ENCODE measurements at regions not wholly inside any gene's neighbourhood (a gene's known extent, or its start where the extent isn't known, plus 50 kb on each side); places are given as distances from the start of the nearest gene placed in this dataset.
"Not testable (repeated sequence)": the region's sequence is repeated elsewhere in the genome, so short reads cannot be mapped to it uniquely, and the experiment has no call there.

- 52 to 78% methylated on average over 2 of the region's 2 CpGs for WGBS, 2 donors
- H3K9me3 ChIP-seq = no peaks in the 10 kb centered on the region
- no peak overlapping the region for H3K4me3 ChIP-seq
- no peak overlapping the region for H3K27ac ChIP-seq
- H3K27me3 ChIP-seq = no peaks in the 10 kb centered on the region
- no peaks in the 10 kb centered on the region for H3K36me3 ChIP-seq
- intact Hi-C loops (cut with DNase I) = no loop called here
- TF ChIP-seq POLR2A (IDR thresholded peaks at IDR 0.05) = no peak
- no peak for TF ChIP-seq CTCF (IDR thresholded peaks at IDR 0.05)
- no peaks in the 10 kb centered on the region for H3K4me1 ChIP-seq
- no peak for DNase-seq
Observed at GRCh38 chr16:75948441-75948840, 222.2 kb upstream of the CPHXL start.

- H3K4me1 ChIP-seq = no peaks in the 10 kb centered on the region
- no peaks in the 10 kb centered on the region for H3K36me3 ChIP-seq
- no peak overlapping the region for H3K4me3 ChIP-seq
- 89% methylated on average over 3 of the region's 3 CpGs for WGBS, 2 donors
- no peak overlapping the region for H3K27ac ChIP-seq
- H3K27me3 ChIP-seq = no peaks in the 10 kb centered on the region
- DNase-seq = no peak
- TF ChIP-seq POLR2A (IDR thresholded peaks at IDR 0.05) = no peak
- TF ChIP-seq CTCF (IDR thresholded peaks at IDR 0.05) = no peak
- intact Hi-C loops (cut with DNase I) = no loop called here
- no peaks in the 10 kb centered on the region for H3K9me3 ChIP-seq
Observed at GRCh38 chr16:75948886-75949285, 222.6 kb upstream of the CPHXL start.

GRCh38 chr16:75952124-75952523, 225.8 kb upstream of the CPHXL start:
- Histone ChIP-seq H3K9me3 (no peaks in the 10 kb centered on the region), H3K27me3 (no peaks in the 10 kb centered on the region), H3K4me1 (no peaks in the 10 kb centered on the region), H3K36me3 (no peaks in the 10 kb centered on the region), H3K27ac (no peak overlapping the region), H3K4me3 (no peak overlapping the region)
- no peak for DNase-seq
- intact Hi-C loops (cut with DNase I) = no loop called here
- no peak for TF ChIP-seq CTCF (IDR thresholded peaks at IDR 0.05)
- no peak for TF ChIP-seq POLR2A (IDR thresholded peaks at IDR 0.05)
- 71 to 79% methylated on average over 2 of the region's 2 CpGs for WGBS, 2 donors

- Histone ChIP-seq H3K36me3 (no peaks in the 10 kb centered on the region), H3K4me1 (no peaks in the 10 kb centered on the region), H3K9me3 (no peaks in the 10 kb centered on the region), H3K27ac (no peak overlapping the region), H3K4me3 (no peak overlapping the region), H3K27me3 (no peaks in the 10 kb centered on the region)
- 75 to 82% methylated on average over 6 of the region's 6 CpGs for WGBS, 2 donors
- TF ChIP-seq POLR2A (IDR thresholded peaks at IDR 0.05) (no peak), CTCF (IDR thresholded peaks at IDR 0.05) (no peak)
- intact Hi-C loops (cut with DNase I) = no loop called here
- DNase-seq = no peak
Observed at GRCh38 chr16:75957870-75958269, 231.6 kb upstream of the CPHXL start.

GRCh38 chr16:75965504-75966374, 239.4 kb upstream of the CPHXL start:
- Histone ChIP-seq H3K4me3 (no peak overlapping the region), H3K27ac (no peak overlapping the region), H3K27me3 (no peaks in the 10 kb centered on the region), H3K4me1 (no peaks in the 10 kb centered on the region), H3K9me3 (no peaks in the 10 kb centered on the region), H3K36me3 (no peaks in the 10 kb centered on the region)
- DNase-seq = no peak
- WGBS, 2 donors = 39 to 52% methylated on average over 1 of the region's 1 CpG
- no peak for TF ChIP-seq CTCF (IDR thresholded peaks at IDR 0.05)
- TF ChIP-seq POLR2A (IDR thresholded peaks at IDR 0.05) = no peak
- intact Hi-C loops (cut with DNase I) = no loop called here

- DNase-seq; H3K4me1 ChIP-seq; H3K27ac ChIP-seq; intact Hi-C loops (cut with DNase I); H3K36me3 ChIP-seq; H3K4me3 ChIP-seq; H3K9me3 ChIP-seq; H3K27me3 ChIP-seq: not testable (repeated sequence)
- WGBS, 2 donors = 87 to 100% methylated on average over 1 to 6 of the region's 6 CpGs
Observed at GRCh38 chr16:75969120-75969519, 242.8 kb upstream of the CPHXL start.
